Psoas muscle (tissue), 7 donors: ENCODE measurements at regions not wholly inside any gene's neighbourhood (a gene's known extent, or its start where the extent isn't known, plus 50 kb on each side); places are given as distances from the start of the nearest gene placed in this dataset.

Source experiments
- ATAC-seq, 4 donors: fragments of 200-7000 bp; cut with Tn5 transposase; one replicate each; pipeline ENCODE4 v1.9.1; 2020; ENCODE audit warnings: moderate library complexity in 3 of 4, mild to moderate bottlenecking in 2 of 4
- DNase-seq, 2 donors: peaks; one replicate each; pipeline ENCODE4 v3.0.0-alpha.2; 2020
- H3K27ac ChIP-seq: fragments of 200-600 bp; one replicate; pipeline ENCODE4 v1.8.0; 2022
- H3K27me3 ChIP-seq, 3 donors: fragments of 200-600 bp in 1 of 3; one replicate each; pipeline versions ENCODE4 v1.6.1 to v1.8.0; 2013 to 2022; ENCODE audit warnings: low read length in 2 of 3, mild to moderate bottlenecking in 2 of 3, moderate library complexity in 1 of 3; ENCODE audit not compliant: insufficient read depth in 3 of 3
- H3K36me3 ChIP-seq, 2 donors: fragments of 200-600 bp in 1 of 2; one replicate each; pipeline versions ENCODE4 v1.6.1 to v1.8.0; 2013 to 2022; ENCODE audit warnings: low read depth in 1 of 2, mild to moderate bottlenecking in 1 of 2, moderate library complexity in 1 of 2; ENCODE audit not compliant: insufficient read depth in 1 of 2
- H3K4me1 ChIP-seq: fragments of 200-600 bp; one replicate; pipeline ENCODE4 v1.8.0; 2022
- H3K4me3 ChIP-seq: fragments of 200-600 bp; one replicate; pipeline ENCODE4 v1.8.0; 2022; ENCODE audit warnings: mild to moderate bottlenecking
- H3K9me3 ChIP-seq: fragments of 200-600 bp; one replicate; pipeline ENCODE4 v1.8.0; 2022
- WGBS, 3 donors: extraction: QIAGEN DNeasy Blood & Tissue Kit; methylation state at CpG; one replicate each; pipeline versions ENCODE4 v1.1.6 to v1.1.7; 2013; 5-methylcytosine and 5-hydroxymethylcytosine counted together
- intact Hi-C, 2 donors: fragments of 100-400 bp; cut with DNase I; formaldehyde crosslinking; loops; one replicate each; pipeline versions ENCODE4 v1.11.0 to v1.14.2; 2022
- TF ChIP-seq, protein P1 (sequence below): fragments of 200-600 bp; IDR thresholded peaks from one replicate; pipeline ENCODE4 v1.8.0; 2022; ENCODE audit warnings: antibody characterized with exemption
- donor health status: healthy with polysubstance abuse.
- donor health status: DM: no; HTN: no; CAD: no; lungs with moderate emphysema.
- donor health status: Bipolar disorder and iron deficiency.
- donor health status: healthy.
- donor health status: DM: yes; HTN: yes; CAD: no.
- donor health status: DM: no; HTN: no; CAD: no.
- donor health status: DM: yes; HTN: yes; CAD: no.

DNA sequence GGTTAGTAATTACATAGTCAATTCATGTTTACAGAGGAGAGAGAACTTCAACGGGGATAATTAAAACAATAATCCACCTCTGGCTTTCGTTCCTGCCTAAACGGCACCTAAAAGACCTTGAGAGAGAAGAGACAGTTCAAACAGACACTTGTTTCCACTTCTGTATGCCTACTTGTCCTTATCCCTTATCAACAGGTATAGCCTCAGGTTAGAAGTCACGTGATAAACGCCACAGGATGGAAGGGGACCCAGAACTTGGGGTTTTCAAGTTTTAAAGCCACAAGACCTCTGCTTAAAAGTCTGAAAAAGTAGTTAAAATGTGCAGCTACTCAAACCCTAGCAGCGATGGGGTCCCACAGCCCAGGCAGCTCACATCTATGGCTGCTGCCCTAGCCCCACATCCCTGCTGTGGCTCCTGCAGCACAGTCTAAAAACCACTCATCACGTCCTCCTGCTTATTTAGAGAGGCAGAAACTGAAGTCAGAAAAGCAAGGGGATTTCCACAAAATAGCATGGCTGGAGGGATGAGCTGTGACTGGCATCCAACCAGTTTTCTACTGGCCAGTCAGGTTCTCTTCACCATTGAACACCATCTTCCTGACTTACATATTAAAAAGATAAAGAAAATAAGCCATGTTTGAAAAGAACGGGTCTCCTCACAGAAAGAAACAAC lies 51.2 kb upstream of the SEC16B start:
- no peak overlapping the region for H3K4me3 ChIP-seq
- WGBS, 3 donors = 73 to 79% (median 78%) methylated on average over 8 of the region's 8 CpGs
- TF ChIP-seq, protein P1, sequence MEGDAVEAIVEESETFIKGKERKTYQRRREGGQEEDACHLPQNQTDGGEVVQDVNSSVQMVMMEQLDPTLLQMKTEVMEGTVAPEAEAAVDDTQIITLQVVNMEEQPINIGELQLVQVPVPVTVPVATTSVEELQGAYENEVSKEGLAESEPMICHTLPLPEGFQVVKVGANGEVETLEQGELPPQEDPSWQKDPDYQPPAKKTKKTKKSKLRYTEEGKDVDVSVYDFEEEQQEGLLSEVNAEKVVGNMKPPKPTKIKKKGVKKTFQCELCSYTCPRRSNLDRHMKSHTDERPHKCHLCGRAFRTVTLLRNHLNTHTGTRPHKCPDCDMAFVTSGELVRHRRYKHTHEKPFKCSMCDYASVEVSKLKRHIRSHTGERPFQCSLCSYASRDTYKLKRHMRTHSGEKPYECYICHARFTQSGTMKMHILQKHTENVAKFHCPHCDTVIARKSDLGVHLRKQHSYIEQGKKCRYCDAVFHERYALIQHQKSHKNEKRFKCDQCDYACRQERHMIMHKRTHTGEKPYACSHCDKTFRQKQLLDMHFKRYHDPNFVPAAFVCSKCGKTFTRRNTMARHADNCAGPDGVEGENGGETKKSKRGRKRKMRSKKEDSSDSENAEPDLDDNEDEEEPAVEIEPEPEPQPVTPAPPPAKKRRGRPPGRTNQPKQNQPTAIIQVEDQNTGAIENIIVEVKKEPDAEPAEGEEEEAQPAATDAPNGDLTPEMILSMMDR = no peak
- H3K9me3 ChIP-seq = no peaks in the 10 kb centered on the region
- ATAC-seq = no peak
- no peak for DNase-seq
- peaks cover 10 to 76% of the 10 kb centered on the region in 2 donors for H3K36me3 ChIP-seq
- intact Hi-C loops = no loop called here
- no peak overlapping the region for H3K27ac ChIP-seq
- H3K4me1 ChIP-seq = no peaks in the 10 kb centered on the region
- no peaks in the 10 kb centered on the region for H3K27me3 ChIP-seq

DNA sequence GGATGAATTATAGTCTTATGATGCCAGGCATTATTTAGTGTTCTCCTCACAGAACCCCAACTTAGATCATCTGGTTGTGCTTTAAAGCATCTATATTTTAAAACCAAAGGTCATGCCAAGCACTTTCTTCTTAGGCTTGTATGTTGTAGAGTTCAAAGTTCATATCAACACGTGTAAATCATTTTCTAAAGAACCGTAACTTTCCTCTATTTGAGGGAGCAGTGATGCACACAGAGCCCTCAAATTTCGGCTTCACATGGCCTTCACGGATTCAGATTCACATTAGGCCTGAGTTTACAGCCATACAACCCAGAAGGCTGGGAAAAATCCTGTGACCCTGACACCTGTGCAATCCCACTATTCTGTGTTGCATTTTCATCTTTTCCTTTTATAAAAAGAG lies 52.1 kb upstream of the SEC16B start:
- WGBS, 3 donors = 66 to 78% (median 73%) methylated on average over 4 of the region's 4 CpGs
- H3K27ac ChIP-seq = no peak overlapping the region
- intact Hi-C loops = no loop called here
- peaks cover 10 to 68% of the 10 kb centered on the region in 2 donors for H3K36me3 ChIP-seq
- no peaks in the 10 kb centered on the region for H3K27me3 ChIP-seq
- H3K9me3 ChIP-seq = no peaks in the 10 kb centered on the region
- no peak for ATAC-seq
- DNase-seq = no peak
- H3K4me3 ChIP-seq = no peak overlapping the region
- TF ChIP-seq, protein P1 = no peak
- H3K4me1 ChIP-seq = no peaks in the 10 kb centered on the region

DNA sequence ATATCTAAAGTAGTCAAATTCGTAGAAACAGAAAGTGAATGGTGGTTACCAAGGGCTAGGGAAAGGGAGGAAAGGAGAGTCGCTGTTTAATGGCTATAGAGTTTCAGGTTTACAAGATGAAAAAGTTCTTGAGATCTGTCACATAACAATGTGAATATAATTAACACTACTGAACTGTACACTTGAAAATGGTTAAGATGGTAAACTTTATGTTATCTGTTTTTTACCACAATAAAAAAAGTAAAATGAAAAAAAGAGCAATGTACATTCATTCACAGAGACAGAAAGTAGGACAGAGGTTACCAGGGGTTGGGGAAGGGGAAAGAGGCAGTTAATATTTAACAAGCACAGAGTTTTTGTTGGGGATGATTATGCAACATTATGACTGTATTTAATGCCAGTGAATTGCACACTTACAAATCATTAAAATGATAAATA lies 53.3 kb upstream of the SEC16B start:
- DNase-seq (no peak), ATAC-seq (no peak)
- no peaks in the 10 kb centered on the region for H3K4me1 ChIP-seq
- no peaks in the 10 kb centered on the region for H3K9me3 ChIP-seq
- peaks cover 6 to 58% of the 10 kb centered on the region in 2 donors for H3K36me3 ChIP-seq
- H3K27ac ChIP-seq = no peak overlapping the region
- 94 to 98% (median 98%) methylated on average over 2 of the region's 2 CpGs for WGBS, 3 donors
- intact Hi-C loops = no loop called here
- TF ChIP-seq, protein P1 = no peak
- no peak overlapping the region for H3K4me3 ChIP-seq
- no peaks in the 10 kb centered on the region for H3K27me3 ChIP-seq

DNA sequence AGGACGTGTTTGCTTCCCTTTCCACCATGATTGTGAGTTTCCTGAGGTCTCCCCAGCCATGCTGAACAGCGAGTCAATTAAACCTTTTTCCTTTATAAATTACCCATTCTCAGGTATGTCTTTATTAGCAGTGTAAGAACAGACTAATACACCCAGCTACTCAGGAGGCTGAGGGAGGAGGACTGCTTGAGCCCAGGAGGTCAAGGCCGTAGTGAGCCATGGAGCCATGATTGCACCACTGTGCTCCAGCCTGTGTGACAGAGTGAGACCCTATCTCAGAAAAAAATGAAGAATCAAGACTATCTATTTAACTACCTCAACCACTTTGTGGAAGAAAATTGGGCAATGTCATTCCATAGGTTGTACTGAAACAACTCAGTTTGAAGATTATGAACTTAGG lies 54.6 kb upstream of the SEC16B start:
- Histone ChIP-seq H3K27ac (no peak overlapping the region), H3K9me3 (no peaks in the 10 kb centered on the region), H3K4me3 (no peak overlapping the region), H3K4me1 (peaks cover 12% of the 10 kb centered on the region), H3K27me3 (no peaks in the 10 kb centered on the region), H3K36me3 (peaks cover 6 to 55% of the 10 kb centered on the region in 2 donors)
- TF ChIP-seq, protein P1 = no peak
- intact Hi-C loops = no loop called here
- no peak for ATAC-seq
- no peak for DNase-seq
- WGBS, 3 donors = 97 to 99% (median 98%) methylated on average over 3 of the region's 3 CpGs
